GM18909 (cell line): ENCODE measurements at regions not wholly inside any gene's neighbourhood (a gene's known extent, or its start where the extent isn't known, plus 50 kb on each side); places are given as distances from the start of the nearest gene placed in this dataset.
A peak's percentile ranks its signal among the peaks of the same experiment; 100 is the strongest.

Experiments used
- ATAC-seq: cut with Tn5 transposase; IDR thresholded peaks from one replicate; pipeline ENCODE4 v1.9.1; 2021; ENCODE audit warnings: mild to moderate bottlenecking; ENCODE audit not compliant: unreplicated experiment, poor library complexity

GRCh38 chr12:29072631-29073030 lies 76.4 kb upstream of the FAR2 start:
- no peak for ATAC-seq

GRCh38 chr12:29073631-29074239 lies 75.3 kb upstream of the FAR2 start:
- ATAC-seq = peak; percentile 89

GRCh38 chr12:29081101-29081500 lies 68.0 kb upstream of the FAR2 start:
- ATAC-seq = no peak

- ATAC-seq = no peak
Measured at GRCh38 chr12:29082522-29082921, 66.6 kb upstream of the FAR2 start.

GRCh38 chr12:29086325-29087271 lies 62.5 kb upstream of the FAR2 start:
- no peak for ATAC-seq

- ATAC-seq = no peak
Measured at GRCh38 chr12:29088611-29089219, 60.4 kb upstream of the FAR2 start.
